ENCODE measurements at regions not wholly inside any gene's neighbourhood (a gene's known extent, or its start where the extent isn't known, plus 50 kb on each side); places are given as distances from the start of the nearest gene placed in this dataset.

DNA sequence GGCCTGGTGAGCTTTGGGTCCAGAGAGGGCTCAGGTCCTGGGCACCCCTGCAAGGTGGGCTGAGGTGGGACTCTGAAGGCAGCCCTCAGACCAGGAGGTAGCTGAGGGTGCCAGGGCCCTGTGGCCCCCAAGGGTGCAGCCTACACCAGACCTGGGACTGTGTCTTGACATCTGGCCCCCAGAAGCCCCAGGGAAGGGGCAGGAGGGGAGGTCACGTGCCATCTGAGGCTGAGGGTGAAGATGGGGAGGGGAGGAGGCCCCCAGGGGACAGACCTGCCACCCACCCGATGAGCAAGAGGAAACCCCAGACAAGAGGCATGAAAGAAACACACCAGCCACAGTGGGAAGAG is 520.2 kb downstream of the BRD1 start:
- ChIA-PET POLR2A (no interaction called here), CTCF (no interaction called here)
- no peaks in the 10 kb centered on the region for H3K27me3 ChIP-seq (ENCODE audit: control insufficient read depth, insufficient read depth, low read length)
- DNase-seq (ENCODE audit: low read depth): no peak
- TF ChIP-seq, protein P1, sequence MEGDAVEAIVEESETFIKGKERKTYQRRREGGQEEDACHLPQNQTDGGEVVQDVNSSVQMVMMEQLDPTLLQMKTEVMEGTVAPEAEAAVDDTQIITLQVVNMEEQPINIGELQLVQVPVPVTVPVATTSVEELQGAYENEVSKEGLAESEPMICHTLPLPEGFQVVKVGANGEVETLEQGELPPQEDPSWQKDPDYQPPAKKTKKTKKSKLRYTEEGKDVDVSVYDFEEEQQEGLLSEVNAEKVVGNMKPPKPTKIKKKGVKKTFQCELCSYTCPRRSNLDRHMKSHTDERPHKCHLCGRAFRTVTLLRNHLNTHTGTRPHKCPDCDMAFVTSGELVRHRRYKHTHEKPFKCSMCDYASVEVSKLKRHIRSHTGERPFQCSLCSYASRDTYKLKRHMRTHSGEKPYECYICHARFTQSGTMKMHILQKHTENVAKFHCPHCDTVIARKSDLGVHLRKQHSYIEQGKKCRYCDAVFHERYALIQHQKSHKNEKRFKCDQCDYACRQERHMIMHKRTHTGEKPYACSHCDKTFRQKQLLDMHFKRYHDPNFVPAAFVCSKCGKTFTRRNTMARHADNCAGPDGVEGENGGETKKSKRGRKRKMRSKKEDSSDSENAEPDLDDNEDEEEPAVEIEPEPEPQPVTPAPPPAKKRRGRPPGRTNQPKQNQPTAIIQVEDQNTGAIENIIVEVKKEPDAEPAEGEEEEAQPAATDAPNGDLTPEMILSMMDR (IDR thresholded peaks at IDR 0.05; ENCODE audit: insufficient read depth, low read depth, low read length): no peak
- no peaks in the 10 kb centered on the region for H3K36me3 ChIP-seq (ENCODE audit: control insufficient read depth, insufficient read depth, low read length)
- no peak overlapping the region for H3K4me3 ChIP-seq (ENCODE audit: low read depth, low read length)

DNA sequence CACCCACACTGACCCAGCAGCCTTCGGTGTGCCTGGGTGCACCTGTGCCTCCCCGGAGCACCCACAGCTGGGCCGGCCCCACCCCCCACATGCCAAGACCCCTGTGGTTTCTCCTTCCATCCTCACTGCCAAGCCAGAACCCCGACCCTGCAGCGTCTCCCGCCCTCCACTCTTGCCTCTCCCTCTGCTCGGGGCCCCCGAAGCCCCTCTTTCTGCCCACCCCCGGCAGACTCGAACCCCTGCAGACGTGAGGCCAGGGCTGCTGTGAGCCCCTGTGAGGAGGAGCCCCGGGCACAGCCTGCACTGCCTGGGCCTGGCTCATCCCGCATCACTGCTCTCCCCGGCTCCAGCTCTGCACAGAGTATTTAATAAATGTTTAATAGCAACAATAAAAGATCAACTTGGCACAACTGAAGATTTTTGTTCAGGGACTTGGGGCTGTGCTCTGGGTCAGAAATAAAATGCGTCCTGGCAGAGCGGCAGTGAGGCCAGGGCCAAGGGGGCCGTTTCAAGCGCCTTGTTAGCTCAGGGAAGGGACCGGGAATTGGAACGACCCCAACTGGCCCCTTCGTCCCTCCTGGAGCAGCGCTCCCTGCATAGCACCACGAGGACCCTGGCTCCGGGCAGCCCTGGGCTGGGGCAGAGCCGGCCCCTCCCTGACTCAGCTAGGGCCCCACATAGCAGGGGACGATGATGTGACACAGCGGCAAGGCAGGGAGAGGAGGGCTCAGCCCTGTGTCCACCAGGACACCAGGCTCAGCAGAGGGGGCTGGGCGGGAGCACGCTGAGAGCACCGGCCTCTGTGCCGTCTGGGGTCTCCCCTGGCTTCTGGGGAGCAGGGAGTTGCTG is 520.8 kb downstream of the BRD1 start:
- POLR2A ChIA-PET: no interaction called here
- CTCF ChIA-PET: no interaction called here
- DNase-seq (ENCODE audit: low read depth): no peak
- H3K4me3 ChIP-seq (ENCODE audit: low read depth, low read length): no peak overlapping the region
- TF ChIP-seq, protein P1 (IDR thresholded peaks at IDR 0.05; ENCODE audit: insufficient read depth, low read depth, low read length): no peak
- H3K27me3 ChIP-seq (ENCODE audit: control insufficient read depth, insufficient read depth, low read length): no peaks in the 10 kb centered on the region
- no peaks in the 10 kb centered on the region for H3K36me3 ChIP-seq (ENCODE audit: control insufficient read depth, insufficient read depth, low read length)

DNA sequence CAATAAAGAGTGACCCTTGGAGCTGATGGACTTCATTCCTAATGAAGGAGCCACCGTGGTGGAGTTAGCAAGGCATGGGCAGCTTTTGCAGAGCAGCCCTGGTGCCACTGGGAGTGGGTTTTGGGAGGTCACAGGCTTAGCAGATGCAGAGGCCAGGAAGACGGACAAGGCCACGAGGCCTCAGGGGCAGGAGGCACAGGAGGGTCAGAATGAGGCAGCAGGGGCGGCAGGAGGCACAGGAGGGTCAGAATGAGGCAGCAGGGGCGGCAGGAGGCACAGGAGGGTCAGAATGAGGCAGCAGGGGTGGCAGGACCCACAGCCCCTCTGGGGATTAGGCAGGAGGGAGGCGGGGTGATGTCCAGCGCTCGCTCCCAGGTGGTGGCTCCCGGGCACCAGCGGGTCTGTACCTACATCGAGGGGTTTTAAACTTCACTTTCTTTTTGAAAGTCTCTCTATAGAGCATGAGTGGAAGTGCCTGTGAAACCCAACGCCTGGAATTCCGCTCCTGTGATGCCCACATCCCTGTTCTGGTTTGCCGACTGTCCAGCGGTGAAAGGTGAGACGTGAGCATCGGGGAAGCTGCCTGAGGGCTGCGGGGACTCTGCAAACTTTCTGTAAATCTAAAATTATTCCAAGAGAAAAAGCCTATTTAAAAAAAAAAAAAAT is 521.6 kb downstream of the BRD1 start:
- CTCF ChIA-PET: no interaction called here
- no peaks in the 10 kb centered on the region for H3K27me3 ChIP-seq (ENCODE audit: control insufficient read depth, insufficient read depth, low read length)
- no peaks in the 10 kb centered on the region for H3K36me3 ChIP-seq (ENCODE audit: control insufficient read depth, insufficient read depth, low read length)
- DNase-seq (ENCODE audit: low read depth): no peak
- POLR2A ChIA-PET: no interaction called here
- no peak overlapping the region for H3K4me3 ChIP-seq (ENCODE audit: low read depth, low read length)
- TF ChIP-seq, protein P1 (IDR thresholded peaks at IDR 0.05; ENCODE audit: insufficient read depth, low read depth, low read length): no peak

DNA sequence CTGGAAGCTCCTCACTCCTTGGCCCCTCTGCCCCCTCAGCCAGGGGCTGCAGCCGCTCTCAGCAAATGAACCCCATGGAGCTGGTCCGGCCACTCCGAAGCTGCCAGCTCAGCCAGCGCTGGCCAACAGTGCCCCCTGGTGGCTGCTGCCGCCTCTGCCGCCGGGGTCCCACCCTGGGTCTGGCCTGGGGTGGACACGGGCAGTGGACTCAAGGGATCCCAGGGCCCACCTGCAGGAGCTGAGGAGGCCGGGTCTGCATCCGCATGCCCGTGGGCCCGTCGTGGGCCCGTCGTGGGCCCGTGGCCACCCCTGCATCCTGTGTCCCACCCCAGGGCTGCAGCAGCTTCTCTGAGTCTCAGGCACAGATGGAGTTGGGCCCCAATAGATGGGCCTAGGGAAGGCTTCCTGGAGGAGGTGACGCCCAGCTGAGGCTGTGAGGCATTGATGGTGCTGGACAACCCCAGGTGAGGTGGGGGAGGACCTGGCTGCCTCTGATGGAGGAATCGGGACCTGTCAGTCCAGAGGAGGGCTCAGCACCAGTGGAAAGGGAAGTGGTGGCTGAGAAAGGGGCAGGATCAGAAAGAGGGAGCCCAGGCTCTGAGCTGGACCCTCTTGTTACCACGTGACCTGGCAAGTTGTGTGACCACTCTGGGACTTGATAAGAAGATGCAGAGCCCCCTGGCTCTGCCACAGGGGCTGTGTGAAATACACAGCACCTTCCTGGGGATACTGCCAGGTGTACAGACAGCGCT is 522.3 kb downstream of the BRD1 start:
- Histone ChIP-seq H3K27me3 (ENCODE audit: control insufficient read depth, insufficient read depth, low read length) (no peaks in the 10 kb centered on the region), H3K4me3 (ENCODE audit: low read depth, low read length) (no peak overlapping the region), H3K36me3 (ENCODE audit: control insufficient read depth, insufficient read depth, low read length) (no peaks in the 10 kb centered on the region; the same call in 1 of the 2 replicates)
- ChIA-PET CTCF (no interaction called here), POLR2A (no interaction called here)
- TF ChIP-seq, protein P1 (IDR thresholded peaks at IDR 0.05; ENCODE audit: insufficient read depth, low read depth, low read length): 0 out of 2 replicates have a peak, but pooled peaks have one; percentile 4
- DNase-seq (ENCODE audit: low read depth): no peak

All from BJ (cell line).